ENCODE measurements at regions not wholly inside any gene's neighbourhood (a gene's known extent, or its start where the extent isn't known, plus 50 kb on each side); places are given as distances from the start of the nearest gene placed in this dataset.
A peak's percentile ranks its signal among the peaks of the same experiment; 100 is the strongest.

DNA sequence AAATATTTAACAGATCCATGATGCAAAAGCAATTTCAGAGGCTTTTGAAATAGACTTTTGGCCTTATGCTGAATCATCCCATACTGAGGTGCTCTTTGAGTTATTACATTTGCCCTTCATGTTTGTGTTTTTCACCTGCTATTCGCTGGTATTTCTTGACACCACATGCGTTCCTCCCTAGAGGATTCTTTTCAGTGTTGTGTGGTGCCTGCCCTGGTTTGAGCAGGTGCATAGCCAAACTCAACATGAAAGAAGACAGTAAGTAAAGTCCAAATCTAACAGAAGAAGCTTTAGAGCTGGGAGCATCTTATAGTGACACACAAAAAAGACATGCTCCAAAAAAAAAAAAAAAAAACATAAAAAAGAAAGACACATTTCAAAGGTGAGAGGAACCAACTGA lies 796.3 kb downstream of the SEMA5A start:
- TF ChIP-seq CTCF (IDR thresholded peaks at IDR 0.05; ENCODE audit: borderline replicate concordance, control extremely low read depth, extremely low read depth, insufficient read depth, missing control alignments) = no peak
- no peak for DNase-seq (ENCODE audit: low spot score)
- in situ Hi-C loops (cut with MboI; ENCODE audit: low sequenced_read_pairs, unreplicated experiment) = no loop called here

GRCh38 chr5:8750100-8750499 lies 795.8 kb downstream of the SEMA5A start:
- no peak for DNase-seq (ENCODE audit: low spot score)
- in situ Hi-C loops (cut with MboI; ENCODE audit: low sequenced_read_pairs, unreplicated experiment) = no loop called here
- no peak for TF ChIP-seq CTCF (IDR thresholded peaks at IDR 0.05; ENCODE audit: borderline replicate concordance, control extremely low read depth, extremely low read depth, insufficient read depth, missing control alignments)

- in situ Hi-C loops (cut with MboI; ENCODE audit: low sequenced_read_pairs, unreplicated experiment) = no loop called here
- no peak for DNase-seq (ENCODE audit: low spot score)
- TF ChIP-seq CTCF (IDR thresholded peaks at IDR 0.05; ENCODE audit: borderline replicate concordance, control extremely low read depth, extremely low read depth, insufficient read depth, missing control alignments) = no peak
Observed at GRCh38 chr5:8751971-8752370, 793.9 kb downstream of the SEMA5A start.

DNA sequence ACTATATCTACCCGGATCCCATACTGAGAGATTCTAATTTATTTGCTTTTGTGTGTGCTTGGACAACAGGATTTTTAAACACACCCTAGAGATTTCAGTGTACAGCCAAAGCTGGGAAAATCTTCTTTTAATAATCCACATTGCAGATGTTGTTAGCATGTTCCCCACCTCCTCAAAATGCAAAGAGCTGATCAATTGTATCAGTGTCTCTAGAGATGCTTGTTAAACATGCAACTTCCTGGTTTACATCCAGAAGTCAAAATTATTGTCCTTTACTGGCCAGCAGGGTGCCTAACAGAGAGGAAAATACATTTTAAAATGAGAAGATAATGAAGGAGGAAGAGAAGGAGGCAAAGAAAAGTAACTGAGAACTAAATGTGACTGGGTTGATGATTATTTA lies 793.3 kb downstream of the SEMA5A start:
- TF ChIP-seq CTCF (IDR thresholded peaks at IDR 0.05; ENCODE audit: borderline replicate concordance, control extremely low read depth, extremely low read depth, insufficient read depth, missing control alignments) = no peak
- in situ Hi-C loops (cut with MboI; ENCODE audit: low sequenced_read_pairs, unreplicated experiment) = no loop called here
- no peak for DNase-seq (ENCODE audit: low spot score)

DNA sequence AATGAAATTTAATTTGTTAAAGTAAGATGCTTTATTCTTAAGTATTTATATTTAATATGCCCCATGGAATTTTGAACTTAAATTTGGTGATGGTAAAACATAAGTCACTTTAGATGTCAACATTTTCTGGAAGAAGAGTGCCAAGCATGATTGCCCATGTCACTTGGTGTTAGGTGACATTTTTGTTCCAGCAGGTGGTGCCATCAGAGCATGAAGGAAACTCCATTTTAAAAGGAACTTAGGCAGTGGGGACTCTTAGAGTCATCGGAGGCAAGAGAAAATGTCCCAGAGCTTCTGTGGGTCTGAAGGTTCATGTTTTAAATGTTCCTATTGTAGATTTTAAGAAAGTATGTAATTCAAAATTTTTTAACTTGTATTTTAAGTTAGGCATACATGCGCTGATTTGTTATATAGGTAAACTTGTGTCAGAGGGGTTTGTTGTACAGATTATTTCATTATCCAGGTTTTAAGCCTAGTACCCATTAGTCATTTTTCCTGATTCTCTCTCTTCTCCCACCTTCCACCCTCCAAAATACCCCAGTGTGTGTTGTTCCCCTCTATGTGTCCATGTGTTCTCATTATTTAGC lies 789.3 kb downstream of the SEMA5A start:
- in situ Hi-C loops (cut with MboI; ENCODE audit: low sequenced_read_pairs, unreplicated experiment) = no loop called here
- no peak for TF ChIP-seq CTCF (IDR thresholded peaks at IDR 0.05; ENCODE audit: borderline replicate concordance, control extremely low read depth, extremely low read depth, insufficient read depth, missing control alignments)
- peak; percentile 15 for DNase-seq (ENCODE audit: low spot score)

- no peak for DNase-seq (ENCODE audit: low spot score)
- no peak for TF ChIP-seq CTCF (IDR thresholded peaks at IDR 0.05; ENCODE audit: borderline replicate concordance, control extremely low read depth, extremely low read depth, insufficient read depth, missing control alignments)
- in situ Hi-C loops (cut with MboI; ENCODE audit: low sequenced_read_pairs, unreplicated experiment) = no loop called here
Observed at GRCh38 chr5:8765886-8766285, 780.0 kb downstream of the SEMA5A start.

DNA sequence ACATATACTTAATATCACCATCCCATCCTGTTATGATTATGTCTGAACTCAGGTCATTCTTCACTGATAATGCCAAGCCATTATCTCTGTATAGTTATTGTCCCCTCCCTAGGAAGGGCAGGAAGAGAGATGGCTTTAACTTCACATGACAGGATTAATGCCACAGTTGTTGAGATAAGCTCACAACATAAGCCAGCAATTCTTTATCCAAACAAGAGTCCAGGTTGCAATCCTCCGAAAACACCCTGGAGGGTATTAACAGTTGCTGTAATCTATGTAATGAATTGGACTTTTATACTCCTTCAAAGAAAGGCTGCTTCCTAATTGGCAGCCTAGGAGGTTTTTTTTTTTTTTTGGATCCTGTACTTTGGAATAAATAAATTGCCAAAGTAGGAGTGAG lies 779.4 kb downstream of the SEMA5A start:
- no peak for TF ChIP-seq CTCF (IDR thresholded peaks at IDR 0.05; ENCODE audit: borderline replicate concordance, control extremely low read depth, extremely low read depth, insufficient read depth, missing control alignments)
- in situ Hi-C loops (cut with MboI; ENCODE audit: low sequenced_read_pairs, unreplicated experiment) = no loop called here

More for the DNA sequence above, 779.4 kb downstream of the SEMA5A start:
- no peak for DNase-seq (ENCODE audit: low spot score)
